ENCODE measurements at regions not wholly inside any gene's neighbourhood (a gene's known extent, or its start where the extent isn't known, plus 50 kb on each side); places are given as distances from the start of the nearest gene placed in this dataset.

GRCh38 chr2:238658820-238659219 lies 189.1 kb upstream of the TWIST2 start:
- H3K27me3 ChIP-seq: no peaks in the 10 kb centered on the region
- H3K36me3 ChIP-seq: no peaks in the 10 kb centered on the region
- no peak for TF ChIP-seq CTCF (IDR thresholded peaks at IDR 0.05)
- DNase-seq (ENCODE audit: low spot score): no peak
- no peaks in the 10 kb centered on the region for H3K4me1 ChIP-seq
- peaks cover 0 to 16% of the 10 kb centered on the region in 2 donors for H3K9me3 ChIP-seq
- no peak overlapping the region for H3K27ac ChIP-seq
- H3K4me3 ChIP-seq: no peak overlapping the region

DNA sequence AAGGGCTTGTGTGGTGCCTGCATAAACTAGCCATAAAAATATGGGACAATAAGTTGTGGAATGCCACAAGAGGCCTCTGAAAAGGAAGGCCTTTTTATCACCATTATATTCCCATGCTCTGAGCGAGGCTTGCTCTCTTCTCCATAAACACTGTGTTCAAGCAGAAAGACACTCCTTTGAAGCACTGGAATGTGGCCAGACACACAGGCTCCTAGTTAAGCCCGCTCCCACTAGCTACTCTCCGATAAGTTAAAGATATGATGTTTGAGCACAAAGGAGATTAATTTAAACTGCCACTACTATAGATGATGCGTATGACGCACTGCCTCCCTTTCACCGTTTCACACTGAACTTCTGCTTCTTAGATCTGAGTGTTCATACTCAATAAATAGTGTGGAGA lies 188.7 kb upstream of the TWIST2 start:
- Histone ChIP-seq H3K36me3 (no peaks in the 10 kb centered on the region), H3K9me3 (peaks cover 0 to 16% of the 10 kb centered on the region in 2 donors), H3K27me3 (no peaks in the 10 kb centered on the region), H3K27ac (no peak overlapping the region), H3K4me1 (no peaks in the 10 kb centered on the region), H3K4me3 (no peak overlapping the region)
- DNase-seq (ENCODE audit: low spot score): no peak
- TF ChIP-seq CTCF (IDR thresholded peaks at IDR 0.05): no peak

GRCh38 chr2:238663586-238663985 lies 184.3 kb upstream of the TWIST2 start:
- no peak for TF ChIP-seq CTCF (IDR thresholded peaks at IDR 0.05)
- H3K36me3 ChIP-seq: no peaks in the 10 kb centered on the region
- H3K4me3 ChIP-seq: no peak overlapping the region
- no peaks in the 10 kb centered on the region for H3K27me3 ChIP-seq
- no peak overlapping the region for H3K27ac ChIP-seq
- no peaks in the 10 kb centered on the region for H3K4me1 ChIP-seq
- peaks cover 0 to 16% of the 10 kb centered on the region in 2 donors for H3K9me3 ChIP-seq
- no peak for DNase-seq (ENCODE audit: low spot score)

GRCh38 chr2:238665919-238666318 lies 182.0 kb upstream of the TWIST2 start:
- Histone ChIP-seq H3K27ac (no peak overlapping the region), H3K4me3 (no peak overlapping the region), H3K9me3 (peaks cover 0 to 19% of the 10 kb centered on the region in 2 donors), H3K36me3 (no peaks in the 10 kb centered on the region), H3K27me3 (no peaks in the 10 kb centered on the region), H3K4me1 (no peaks in the 10 kb centered on the region)
- no peak for TF ChIP-seq CTCF (IDR thresholded peaks at IDR 0.05)
- DNase-seq (ENCODE audit: low spot score): no peak

GRCh38 chr2:238666543-238666942 lies 181.3 kb upstream of the TWIST2 start:
- H3K4me3 ChIP-seq: no peak overlapping the region
- peaks cover 0 to 12% of the 10 kb centered on the region in 2 donors for H3K9me3 ChIP-seq
- H3K27ac ChIP-seq: no peak overlapping the region
- DNase-seq (ENCODE audit: low spot score): no peak
- H3K27me3 ChIP-seq: no peaks in the 10 kb centered on the region
- H3K36me3 ChIP-seq: no peaks in the 10 kb centered on the region
- no peak for TF ChIP-seq CTCF (IDR thresholded peaks at IDR 0.05)
- no peaks in the 10 kb centered on the region for H3K4me1 ChIP-seq

DNA sequence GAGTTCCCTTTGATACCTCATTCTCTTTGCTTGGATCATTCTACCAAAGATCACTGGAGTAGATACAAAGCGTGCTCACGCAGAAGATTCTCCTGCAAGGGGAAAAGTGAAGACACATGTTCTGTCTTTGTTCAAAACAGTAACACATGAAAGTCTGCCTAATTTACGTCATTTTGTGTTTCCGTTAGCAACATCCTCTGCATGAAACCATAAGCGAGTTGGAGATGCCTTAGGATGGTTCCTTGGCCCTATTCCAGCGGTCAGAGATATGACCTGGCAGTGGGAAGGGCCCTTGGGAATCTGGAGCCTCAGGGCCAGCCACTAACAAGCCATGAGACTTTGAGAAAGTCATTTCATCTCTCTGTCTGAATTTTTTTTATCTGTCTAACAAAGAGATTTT lies 180.9 kb upstream of the TWIST2 start:
- no peak for DNase-seq (ENCODE audit: low spot score)
- Histone ChIP-seq H3K27ac (no peak overlapping the region), H3K27me3 (no peaks in the 10 kb centered on the region), H3K4me1 (no peaks in the 10 kb centered on the region), H3K36me3 (no peaks in the 10 kb centered on the region), H3K9me3 (peaks cover 0 to 8% of the 10 kb centered on the region in 2 donors), H3K4me3 (no peak overlapping the region)
- no peak for TF ChIP-seq CTCF (IDR thresholded peaks at IDR 0.05)
